ENCODE measurements at regions not wholly inside any gene's neighbourhood (a gene's known extent, or its start where the extent isn't known, plus 50 kb on each side); places are given as distances from the start of the nearest gene placed in this dataset.

- ChIA-PET CTCF (interaction anchor here (2.5 kb wide), 1 partner anchor 13 kb away, joined by 12 read pairs; no protein-coding TSS in a partner anchor), POLR2A (no interaction called here)
- FAIRE-seq = no peak
- DNase-seq (ENCODE audit: low read depth in 1 of 2, low spot score in 1 of 2) = no peak
- TF ChIP-seq FOSL2 (IDR thresholded peaks at IDR 0.05) = no peak
- TF ChIP-seq FOSL2 (CRISPR knock-in tag; IDR thresholded peaks at IDR 0.05) = no peak
- Histone ChIP-seq H3K9me3 (no peaks in the 10 kb centered on the region), H3K4me1 (no peaks in the 10 kb centered on the region), H3K4me2 (no peak overlapping the region), H3K4me3 (no peak overlapping the region), H3K27ac (no peak overlapping the region)
- no peak for ATAC-seq
These were observed 101.7 kb downstream of the ADRB2 start for GRCh38 chr5:148928141-148928540.

GRCh38 chr5:148931453-148932057 lies 105.1 kb downstream of the ADRB2 start:
- FAIRE-seq = no peak
- no peak for DNase-seq (ENCODE audit: low read depth in 1 of 2, low spot score in 1 of 2)
- Histone ChIP-seq H3K27ac (no peak overlapping the region), H3K4me3 (no peak overlapping the region), H3K4me2 (no peak overlapping the region), H3K4me1 (no peaks in the 10 kb centered on the region), H3K9me3 (no peaks in the 10 kb centered on the region)
- ChIA-PET POLR2A (no interaction called here), CTCF (interaction anchor here (0.7 to 3.9 kb wide), 3 partner anchors 8 to 67 kb away, joined by 3 to 9 read pairs (median 3); no protein-coding TSS in a partner anchor)
- no peak for TF ChIP-seq JUNB (IDR thresholded peaks at IDR 0.05)
- TF ChIP-seq, protein P1, sequence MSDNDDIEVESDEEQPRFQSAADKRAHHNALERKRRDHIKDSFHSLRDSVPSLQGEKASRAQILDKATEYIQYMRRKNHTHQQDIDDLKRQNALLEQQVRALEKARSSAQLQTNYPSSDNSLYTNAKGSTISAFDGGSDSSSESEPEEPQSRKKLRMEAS (IDR thresholded peaks at IDR 0.05) = no peak
- TF ChIP-seq BHLHE40 (IDR thresholded peaks at IDR 0.05; ENCODE audit: low read depth, low read length) = no peak
- TF ChIP-seq TP53 (CRISPR knock-in tag; IDR thresholded peaks at IDR 0.05) = no peak
- TF ChIP-seq RAD21 (conservative IDR thresholded peaks at IDR 0.05 in 1 of 2, IDR thresholded peaks at IDR 0.05 in 1 of 2) = no peak
- no peak for TF ChIP-seq HOXA7 (CRISPR knock-in tag; IDR thresholded peaks at IDR 0.05)
- TF ChIP-seq EHMT2 (IDR thresholded peaks at IDR 0.05; ENCODE audit: low read depth) = no peak
- TF ChIP-seq KDM1A (IDR thresholded peaks at IDR 0.05; ENCODE audit: low read depth) = no peak
- TF ChIP-seq ZFP36 (IDR thresholded peaks at IDR 0.05; ENCODE audit: borderline replicate concordance, partially characterized antibody) = no peak
- no peak for TF ChIP-seq REST (IDR thresholded peaks at IDR 0.05)
- no peak for TF ChIP-seq SMC3 (IDR thresholded peaks at IDR 0.05)
- no peak for ATAC-seq

DNA sequence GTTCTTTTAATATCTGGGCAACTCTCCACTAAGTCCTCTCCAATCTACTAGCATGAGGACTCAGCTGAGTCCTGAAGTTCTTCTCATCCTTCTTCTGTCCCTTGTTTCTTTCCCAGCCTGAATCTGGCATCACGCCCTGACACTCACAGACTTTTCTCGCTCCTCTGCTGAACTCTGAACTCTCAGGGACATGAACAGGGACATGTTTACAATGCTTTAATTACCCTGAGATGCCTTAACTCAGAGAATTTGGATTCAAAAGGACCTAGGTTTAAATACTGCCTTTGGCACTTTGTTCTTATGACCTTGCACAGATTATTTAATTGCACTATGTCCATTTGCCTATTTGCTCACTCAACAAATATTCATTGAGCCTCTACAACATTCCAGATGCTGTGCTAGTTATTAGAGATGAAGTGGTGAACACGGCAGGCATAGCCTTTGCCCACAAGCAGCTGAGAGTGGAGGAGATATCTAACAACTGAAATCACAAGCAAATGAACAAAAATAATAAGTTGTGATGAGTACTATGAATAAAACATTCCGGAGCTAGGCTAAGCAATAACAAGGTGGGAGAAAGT lies 106.0 kb downstream of the ADRB2 start:
- Histone ChIP-seq H3K9me3 (no peaks in the 10 kb centered on the region), H3K4me1 (no peaks in the 10 kb centered on the region), H3K4me3 (no peak overlapping the region), H3K4me2 (no peak overlapping the region), H3K27ac (no peak overlapping the region)
- no peak for TF ChIP-seq NR3C1 (IDR thresholded peaks at IDR 0.05)
- TF ChIP-seq RAD21 (conservative IDR thresholded peaks at IDR 0.05 in 1 of 2, IDR thresholded peaks at IDR 0.05 in 1 of 2) = no peak
- DNase-seq (ENCODE audit: low read depth in 1 of 2, low spot score in 1 of 2) (no peak), FAIRE-seq (no peak), ATAC-seq (no peak)
- CTCF ChIA-PET = interaction anchor here (1.4 to 3.9 kb wide), 2 partner anchors 9 to 25 kb away, joined by 3 to 9 read pairs; no protein-coding TSS in a partner anchor
- POLR2A ChIA-PET = no interaction called here
- 34% methylated on average over 4 of the region's 4 CpGs for WGBS (ENCODE audit: missing lambda C conversion rate)

DNA sequence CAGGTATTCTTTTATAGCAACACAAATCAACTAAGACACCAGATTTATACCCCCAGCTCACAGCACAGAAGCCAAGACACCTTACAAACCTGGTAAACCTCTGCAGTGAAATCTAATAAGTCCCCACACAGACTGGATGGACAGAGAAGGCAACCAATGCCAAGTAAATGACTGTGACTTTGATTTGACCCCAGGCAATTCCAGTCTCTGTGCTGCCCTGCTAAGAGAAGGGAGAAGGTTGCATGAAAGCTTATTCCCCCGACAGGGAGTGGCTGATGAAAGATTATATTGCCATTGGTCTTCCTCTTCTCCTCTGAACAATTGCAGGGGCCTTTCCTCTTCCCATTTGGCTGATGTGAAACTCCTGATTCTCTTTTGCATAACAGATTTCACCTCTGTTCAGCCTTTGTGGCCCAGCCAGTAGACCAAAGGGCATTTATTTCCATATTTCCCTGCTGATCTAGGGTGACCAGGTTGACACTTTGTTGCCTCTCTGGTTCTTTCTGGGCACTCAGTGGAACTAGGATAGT lies 107.6 kb downstream of the ADRB2 start:
- WGBS (ENCODE audit: missing lambda C conversion rate) = 47% methylated on average over 1 of the region's 1 CpG
- Histone ChIP-seq H3K27ac (no peak overlapping the region), H3K4me3 (no peak overlapping the region), H3K4me1 (no peaks in the 10 kb centered on the region), H3K9me3 (no peaks in the 10 kb centered on the region), H3K4me2 (no peak overlapping the region)
- ChIA-PET POLR2A (no interaction called here), CTCF (no interaction called here)
- no peak for ATAC-seq
- no peak for TF ChIP-seq HES2 (IDR thresholded peaks at IDR 0.05)
- no peak for TF ChIP-seq BHLHE40 (IDR thresholded peaks at IDR 0.05; ENCODE audit: low read depth, low read length)
- TF ChIP-seq, protein P2, sequence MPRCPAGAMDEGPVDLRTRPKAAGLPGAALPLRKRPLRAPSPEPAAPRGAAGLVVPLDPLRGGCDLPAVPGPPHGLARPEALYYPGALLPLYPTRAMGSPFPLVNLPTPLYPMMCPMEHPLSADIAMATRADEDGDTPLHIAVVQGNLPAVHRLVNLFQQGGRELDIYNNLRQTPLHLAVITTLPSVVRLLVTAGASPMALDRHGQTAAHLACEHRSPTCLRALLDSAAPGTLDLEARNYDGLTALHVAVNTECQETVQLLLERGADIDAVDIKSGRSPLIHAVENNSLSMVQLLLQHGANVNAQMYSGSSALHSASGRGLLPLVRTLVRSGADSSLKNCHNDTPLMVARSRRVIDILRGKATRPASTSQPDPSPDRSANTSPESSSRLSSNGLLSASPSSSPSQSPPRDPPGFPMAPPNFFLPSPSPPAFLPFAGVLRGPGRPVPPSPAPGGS (IDR thresholded peaks at IDR 0.05) = no peak
- no peak for TF ChIP-seq RARB (CRISPR knock-in tag; IDR thresholded peaks at IDR 0.05)
- TF ChIP-seq JUNB (IDR thresholded peaks at IDR 0.05) = no peak
- TF ChIP-seq MAFK (IDR thresholded peaks at IDR 0.05; ENCODE audit: partially characterized antibody) = no peak
- TF ChIP-seq, protein P3, sequence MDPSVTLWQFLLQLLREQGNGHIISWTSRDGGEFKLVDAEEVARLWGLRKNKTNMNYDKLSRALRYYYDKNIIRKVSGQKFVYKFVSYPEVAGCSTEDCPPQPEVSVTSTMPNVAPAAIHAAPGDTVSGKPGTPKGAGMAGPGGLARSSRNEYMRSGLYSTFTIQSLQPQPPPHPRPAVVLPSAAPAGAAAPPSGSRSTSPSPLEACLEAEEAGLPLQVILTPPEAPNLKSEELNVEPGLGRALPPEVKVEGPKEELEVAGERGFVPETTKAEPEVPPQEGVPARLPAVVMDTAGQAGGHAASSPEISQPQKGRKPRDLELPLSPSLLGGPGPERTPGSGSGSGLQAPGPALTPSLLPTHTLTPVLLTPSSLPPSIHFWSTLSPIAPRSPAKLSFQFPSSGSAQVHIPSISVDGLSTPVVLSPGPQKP (IDR thresholded peaks at IDR 0.05; ENCODE audit: low read depth, low read length) = no peak
- TF ChIP-seq FOXS1 (CRISPR knock-in tag; IDR thresholded peaks at IDR 0.05) = no peak
- TF ChIP-seq ESRRA (IDR thresholded peaks at IDR 0.05; ENCODE audit: borderline replicate concordance, low read length) = no peak
- no peak for TF ChIP-seq RAD21 (conservative IDR thresholded peaks at IDR 0.05 in 1 of 2, IDR thresholded peaks at IDR 0.05 in 1 of 2)
- no peak for DNase-seq (ENCODE audit: low read depth in 1 of 2, low spot score in 1 of 2)
- no peak for FAIRE-seq

Data from A549 (cell line).